HEK293 (cell line): ENCODE measurements at regions not wholly inside any gene's neighbourhood (a gene's known extent, or its start where the extent isn't known, plus 50 kb on each side); places are given as distances from the start of the nearest gene placed in this dataset.
"Not testable (repeated sequence)": the region's sequence is repeated elsewhere in the genome, so short reads cannot be mapped to it uniquely, and the experiment has no call there.

Experiments
- PRDM1 ChIP-seq: fragments of 450-650 bp; formaldehyde crosslinking; IDR thresholded peaks from 2 replicates; pipeline ENCODE4; 2016; ENCODE audit warnings: missing biosample characterization, missing genetic modification characterization
- ZBTB7A ChIP-seq: fragments of 450-650 bp; formaldehyde crosslinking; IDR thresholded peaks from 2 replicates; pipeline ENCODE4 v1.5.1; 2016; ENCODE audit warnings: low read depth, missing biosample characterization, missing genetic modification characterization
- ZNF514 ChIP-seq: fragments of 450-650 bp; formaldehyde crosslinking; IDR thresholded peaks from 2 replicates; pipeline ENCODE4 v1.5.1; 2016; ENCODE audit warnings: missing biosample characterization, missing genetic modification characterization
- TF ChIP-seq, protein P1 (sequence below): fragments of 450-650 bp; formaldehyde crosslinking; IDR thresholded peaks from 2 replicates; pipeline ENCODE4 v1.5.1; 2016; ENCODE audit warnings: missing biosample characterization, missing genetic modification characterization

DNA sequence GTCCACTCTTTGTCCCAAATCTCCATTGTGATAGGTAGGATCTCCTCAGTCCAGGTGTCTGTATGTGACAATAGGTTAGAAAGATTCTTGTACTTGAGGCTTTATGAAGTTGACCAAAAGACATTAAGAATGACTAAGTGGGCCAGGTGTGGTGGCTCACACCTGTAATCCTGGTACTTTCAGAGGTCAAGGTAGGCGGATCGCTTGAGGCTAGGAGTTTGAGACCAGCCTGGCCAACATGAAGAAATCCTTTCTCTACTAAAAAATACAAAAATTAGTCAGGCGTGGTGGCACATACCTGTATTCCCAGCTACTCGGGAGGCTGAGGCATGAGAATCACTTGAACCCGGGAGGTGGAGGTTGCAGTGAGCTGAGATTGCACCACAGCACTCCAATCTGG, 54.9 kb upstream of the PTPRK start:
- not testable (repeated sequence) for TF ChIP-seq ZBTB7A, ZNF514, PRDM1 (tag by site-specific recombination)
- TF ChIP-seq, protein P1, sequence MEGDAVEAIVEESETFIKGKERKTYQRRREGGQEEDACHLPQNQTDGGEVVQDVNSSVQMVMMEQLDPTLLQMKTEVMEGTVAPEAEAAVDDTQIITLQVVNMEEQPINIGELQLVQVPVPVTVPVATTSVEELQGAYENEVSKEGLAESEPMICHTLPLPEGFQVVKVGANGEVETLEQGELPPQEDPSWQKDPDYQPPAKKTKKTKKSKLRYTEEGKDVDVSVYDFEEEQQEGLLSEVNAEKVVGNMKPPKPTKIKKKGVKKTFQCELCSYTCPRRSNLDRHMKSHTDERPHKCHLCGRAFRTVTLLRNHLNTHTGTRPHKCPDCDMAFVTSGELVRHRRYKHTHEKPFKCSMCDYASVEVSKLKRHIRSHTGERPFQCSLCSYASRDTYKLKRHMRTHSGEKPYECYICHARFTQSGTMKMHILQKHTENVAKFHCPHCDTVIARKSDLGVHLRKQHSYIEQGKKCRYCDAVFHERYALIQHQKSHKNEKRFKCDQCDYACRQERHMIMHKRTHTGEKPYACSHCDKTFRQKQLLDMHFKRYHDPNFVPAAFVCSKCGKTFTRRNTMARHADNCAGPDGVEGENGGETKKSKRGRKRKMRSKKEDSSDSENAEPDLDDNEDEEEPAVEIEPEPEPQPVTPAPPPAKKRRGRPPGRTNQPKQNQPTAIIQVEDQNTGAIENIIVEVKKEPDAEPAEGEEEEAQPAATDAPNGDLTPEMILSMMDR = not testable (repeated sequence)
